GM21447 (cell line): ENCODE measurements at regions not wholly inside any gene's neighbourhood (a gene's known extent, or its start where the extent isn't known, plus 50 kb on each side); places are given as distances from the start of the nearest gene placed in this dataset.

Experiments
- ATAC-seq: cut with Tn5 transposase; IDR thresholded peaks from one replicate; pipeline ENCODE4 v1.9.1; 2021; ENCODE audit not compliant: unreplicated experiment

DNA sequence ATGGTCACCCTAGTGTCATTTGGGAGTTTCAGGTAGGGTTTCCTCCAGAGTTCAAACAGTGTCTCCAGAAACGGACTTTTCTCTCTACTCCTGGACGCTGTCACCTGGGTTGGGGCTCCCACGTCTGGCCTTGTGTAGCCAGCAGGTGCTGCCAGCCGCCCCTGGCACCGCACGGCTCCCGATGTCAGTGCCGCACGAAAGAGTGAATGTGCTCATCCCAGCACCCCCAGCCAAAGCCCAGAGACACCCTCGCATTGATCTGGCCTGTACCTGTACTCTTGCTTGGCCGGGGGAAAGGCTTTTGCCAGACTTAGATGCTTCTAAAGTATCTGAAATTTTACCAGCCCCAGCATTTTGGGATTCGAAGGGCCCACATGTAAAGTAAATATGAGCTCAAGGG lies 351.9 kb downstream of the C16orf95 start:
- no peak for ATAC-seq

DNA sequence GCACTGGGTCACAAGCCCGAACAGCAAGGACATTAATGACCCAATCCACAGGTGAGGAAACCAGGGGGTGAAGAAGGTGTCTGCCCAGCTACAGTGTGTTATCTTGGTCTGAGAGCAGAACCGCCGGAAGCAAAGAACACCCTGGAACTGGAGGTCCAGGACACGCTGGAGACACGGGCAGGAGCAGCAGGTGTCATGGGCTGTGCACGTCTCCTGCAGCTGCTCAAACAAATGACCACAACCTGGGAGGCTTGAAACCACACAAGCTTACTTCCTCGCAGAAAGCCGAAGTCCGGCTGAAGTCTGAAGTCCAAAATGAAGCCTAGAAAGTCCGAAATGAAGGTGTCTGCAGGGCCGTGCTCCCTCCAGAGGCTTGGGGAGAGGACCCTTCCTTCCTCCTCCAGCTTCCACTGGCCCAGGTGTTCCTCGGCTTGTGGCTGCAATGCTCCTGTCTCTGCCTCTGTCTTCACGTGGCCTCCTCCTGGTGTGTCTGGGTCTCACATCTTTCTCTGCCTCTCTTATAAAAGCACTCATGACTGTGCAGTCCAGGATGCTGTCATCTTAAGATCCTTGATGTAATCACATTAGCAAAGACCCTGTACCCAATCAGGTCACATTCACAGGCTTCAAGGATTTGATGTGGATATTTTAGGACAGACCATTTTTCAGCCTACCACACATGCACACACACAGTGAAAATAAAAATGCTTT lies 351.2 kb downstream of the C16orf95 start:
- ATAC-seq: no peak

DNA sequence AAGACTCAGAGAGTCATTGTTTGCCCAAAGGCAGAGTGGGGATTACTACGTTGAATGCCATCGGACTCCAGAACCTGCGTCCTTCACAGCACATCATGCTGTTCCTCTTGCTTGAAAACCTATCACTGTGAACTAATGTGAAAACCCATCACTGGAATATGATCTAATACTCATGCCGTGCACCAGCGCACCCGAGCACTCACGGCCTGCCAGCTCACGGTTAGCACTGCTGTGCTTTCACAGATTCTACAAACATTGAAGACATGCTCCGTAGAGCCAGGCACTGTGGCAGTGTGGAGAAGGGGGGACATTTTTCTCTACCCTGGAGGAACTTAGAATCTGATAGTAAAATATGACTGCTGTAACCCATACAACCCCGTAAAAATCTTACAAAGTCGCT lies 350.4 kb downstream of the C16orf95 start:
- no peak for ATAC-seq

DNA sequence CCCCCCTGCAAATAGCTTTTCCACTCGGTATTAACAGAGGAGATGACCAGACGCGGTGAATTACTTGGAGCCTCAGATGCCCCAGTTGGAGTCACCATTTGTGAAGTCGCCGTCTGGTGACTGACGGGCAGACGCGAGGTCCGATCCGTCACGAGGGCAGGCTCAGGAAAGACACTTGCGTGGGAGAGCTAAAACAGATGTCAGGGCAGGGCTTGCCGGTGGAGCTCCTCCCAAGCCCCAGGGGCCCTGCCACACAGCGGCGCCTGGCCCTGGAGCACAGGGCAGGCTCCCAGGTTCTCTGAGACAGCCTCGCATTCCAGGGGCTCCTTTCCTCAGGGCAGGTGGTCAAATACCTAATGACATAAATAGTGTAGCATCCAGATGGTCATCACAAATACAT lies 348.3 kb downstream of the C16orf95 start:
- no peak for ATAC-seq

DNA sequence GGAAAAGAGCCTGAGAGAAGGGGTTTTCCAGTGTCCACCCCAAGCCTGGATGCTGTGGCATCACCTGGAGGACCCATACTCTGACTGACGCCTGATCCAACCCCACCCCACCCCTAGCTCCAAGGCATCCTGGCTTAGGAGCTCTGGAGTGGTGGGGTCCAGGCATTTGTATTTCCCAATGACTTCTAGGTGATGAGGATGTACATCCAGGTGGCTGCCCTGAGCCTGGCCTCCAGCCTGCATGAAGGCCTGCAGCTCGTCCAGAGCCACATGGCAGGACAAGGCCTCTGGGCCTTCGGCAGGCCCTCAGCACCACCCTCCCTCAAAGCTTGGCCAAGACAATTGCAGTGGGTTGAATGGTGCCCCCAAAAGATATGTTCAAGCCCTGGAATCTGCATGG lies 347.5 kb downstream of the C16orf95 start:
- no peak for ATAC-seq

DNA sequence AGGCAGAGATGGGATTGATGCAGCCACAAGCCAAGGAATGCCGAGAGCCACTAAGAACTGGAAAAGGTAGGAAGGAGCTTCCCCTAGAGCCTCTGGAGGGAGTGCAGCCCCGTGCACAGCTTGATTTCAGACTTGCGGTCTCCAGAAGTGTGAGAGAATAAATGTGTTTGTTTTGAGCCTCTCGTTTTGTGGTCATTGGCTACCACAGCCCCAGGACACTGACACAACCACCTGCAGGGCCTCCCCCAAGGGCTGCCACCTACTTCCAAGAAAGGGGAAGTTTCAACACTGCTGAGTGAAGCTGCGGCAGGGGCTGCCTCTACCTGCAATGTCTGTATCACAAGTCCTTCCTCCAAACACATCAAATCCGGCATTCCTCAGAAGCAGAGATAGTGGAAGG lies 346.9 kb downstream of the C16orf95 start:
- no peak for ATAC-seq

DNA sequence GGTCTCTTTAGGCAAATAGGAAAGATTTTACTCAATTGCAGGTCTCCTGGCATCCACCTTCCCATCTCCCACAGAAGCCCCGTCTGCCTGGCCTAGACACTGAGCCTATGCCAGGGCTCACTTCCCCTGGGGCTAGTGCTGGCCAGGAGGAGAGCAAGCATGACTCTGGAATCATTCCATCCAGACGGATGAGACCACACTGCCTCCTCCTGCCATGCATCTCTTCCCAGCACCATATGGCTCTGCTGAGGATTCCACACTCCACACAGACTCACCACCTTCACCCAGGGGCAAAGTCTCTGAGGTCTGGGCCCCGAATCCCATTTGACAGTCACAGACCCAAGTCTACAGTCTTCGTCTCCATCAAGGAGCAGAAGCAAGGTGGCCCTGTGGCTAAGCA lies 346.5 kb downstream of the C16orf95 start:
- no peak for ATAC-seq

DNA sequence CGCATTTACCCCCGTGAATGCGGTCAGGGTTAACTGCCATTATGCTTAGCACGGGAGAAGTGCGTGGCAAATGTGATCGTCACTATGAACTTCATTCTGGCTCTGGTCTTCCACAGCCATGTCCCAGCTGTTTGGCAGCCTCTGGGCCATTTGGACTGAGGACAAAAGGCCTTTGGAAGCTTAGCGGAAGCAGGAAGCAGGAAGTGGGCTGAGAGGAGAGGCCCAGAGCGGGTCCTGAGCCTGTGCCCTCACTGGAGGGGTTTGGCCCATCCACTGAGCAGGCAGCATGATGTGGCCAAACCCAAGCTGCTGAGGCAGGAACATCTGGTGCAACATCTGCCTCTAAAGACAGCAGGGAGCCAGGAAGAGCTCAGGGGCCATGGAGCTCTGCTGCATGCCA lies 345.9 kb downstream of the C16orf95 start:
- no peak for ATAC-seq

DNA sequence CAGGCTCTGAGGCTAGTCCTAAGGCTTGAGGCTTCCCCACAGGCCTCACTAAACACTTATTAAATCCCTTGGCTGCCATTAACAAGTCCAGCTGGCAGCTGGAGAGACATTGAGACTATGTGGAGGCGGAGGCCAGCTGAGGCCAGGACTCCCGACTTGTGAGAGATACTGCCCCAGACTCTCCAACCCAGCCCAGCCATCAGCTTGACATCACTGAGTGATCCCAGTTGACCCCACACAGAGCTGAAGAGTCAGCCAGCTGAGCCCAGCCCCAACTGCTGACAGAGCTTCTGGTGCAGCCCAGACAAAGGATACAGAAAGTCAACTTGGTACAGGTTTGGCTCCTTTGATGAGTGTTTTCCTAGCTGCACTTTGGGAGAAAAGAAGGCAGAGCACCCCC lies 343.1 kb downstream of the C16orf95 start:
- ATAC-seq: no peak

DNA sequence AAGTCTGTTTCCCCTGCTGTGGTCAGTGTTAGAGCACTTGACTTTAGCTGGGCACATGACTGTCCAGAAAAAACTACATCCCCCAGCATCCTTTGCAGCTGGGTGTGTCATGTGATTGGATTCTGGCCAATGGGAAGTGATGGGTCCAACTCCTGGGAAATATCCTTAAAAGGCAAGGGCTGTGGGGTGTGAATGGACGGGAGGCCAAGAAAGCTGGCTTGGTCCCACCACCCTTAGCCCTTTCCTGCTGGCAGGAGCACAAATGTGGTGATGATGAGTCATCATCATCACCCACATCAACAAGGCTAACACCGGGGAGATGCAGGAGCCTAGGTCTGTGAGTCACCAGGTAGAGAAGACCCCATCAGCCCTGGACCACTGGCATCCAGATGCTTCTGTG lies 341.7 kb downstream of the C16orf95 start:
- ATAC-seq: no peak

DNA sequence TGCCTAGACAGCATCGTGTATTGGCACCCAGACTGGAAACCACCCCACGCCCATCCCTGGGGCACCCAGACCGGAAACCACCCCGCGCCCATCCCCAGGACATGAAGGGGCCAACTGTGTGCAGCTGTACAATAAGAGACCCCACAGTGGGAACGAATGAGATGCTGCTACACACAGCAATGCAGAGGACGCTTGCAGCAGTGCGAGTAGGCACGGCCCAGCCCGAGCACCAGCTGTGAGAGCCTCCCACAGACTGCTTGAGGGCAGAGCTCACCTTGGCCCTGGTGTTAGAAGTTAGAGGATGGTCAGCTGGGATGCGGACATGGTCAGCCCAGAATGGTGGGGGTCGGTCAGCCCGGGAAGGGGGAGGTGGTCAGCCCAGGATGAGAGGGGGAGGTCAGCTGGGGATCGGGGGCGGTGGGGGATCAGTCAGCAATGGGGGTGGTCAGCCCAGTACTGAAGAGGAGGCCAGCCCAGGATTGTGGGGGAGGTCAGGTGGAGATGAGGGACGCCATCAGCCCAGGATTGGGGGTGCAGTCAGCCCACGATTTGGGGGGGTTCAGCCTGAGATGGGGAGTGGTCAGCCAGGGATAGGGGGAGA lies 340.0 kb downstream of the C16orf95 start:
- no peak for ATAC-seq

DNA sequence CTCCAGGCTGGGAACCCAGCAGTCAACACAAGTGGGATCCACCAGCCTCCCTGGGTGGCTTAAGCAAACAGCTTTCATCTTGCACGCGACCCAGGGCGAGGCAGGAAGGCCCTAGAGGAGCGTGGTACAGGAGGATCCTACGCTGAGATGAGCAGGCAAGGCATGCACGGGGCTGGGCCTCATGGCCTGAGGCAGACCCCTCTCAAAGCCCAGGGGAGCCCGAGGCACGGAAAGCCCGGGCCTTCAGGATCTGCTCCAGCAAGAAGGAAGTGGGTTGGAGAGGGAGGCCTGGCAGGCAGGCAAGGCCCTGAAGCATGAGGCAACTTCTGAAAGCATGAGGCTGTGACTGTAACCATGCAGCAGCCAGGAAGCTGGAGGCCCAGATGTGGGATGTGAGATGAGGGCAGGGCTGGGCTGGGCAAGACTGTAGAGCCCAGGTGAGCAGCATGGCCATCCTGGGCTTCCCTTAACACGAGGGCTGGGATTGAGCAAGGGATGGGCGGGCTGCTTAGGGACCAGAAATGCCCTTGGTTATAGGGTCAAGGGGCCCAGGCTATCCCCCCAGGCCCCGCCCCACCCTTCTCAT lies 338.7 kb downstream of the C16orf95 start:
- ATAC-seq: no peak

DNA sequence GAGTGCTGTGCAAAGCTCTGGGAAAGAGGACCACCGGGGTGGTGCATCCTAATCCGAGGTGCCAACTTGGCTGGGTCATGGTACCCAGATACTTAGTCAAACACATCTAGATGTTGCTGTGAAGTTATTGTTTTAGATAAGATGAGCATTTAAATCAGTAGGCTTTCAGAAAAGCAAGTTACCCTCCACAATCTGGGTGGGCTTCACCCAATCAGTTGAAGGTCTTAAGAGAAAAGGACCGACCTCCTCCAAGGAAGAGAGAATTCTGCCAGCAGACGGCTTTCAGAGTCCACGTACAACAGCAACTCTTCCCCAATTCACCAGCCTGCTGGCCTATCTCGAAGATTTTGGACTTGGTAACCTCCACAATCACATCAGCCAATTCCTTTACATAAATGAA lies 338.1 kb downstream of the C16orf95 start:
- ATAC-seq: no peak

DNA sequence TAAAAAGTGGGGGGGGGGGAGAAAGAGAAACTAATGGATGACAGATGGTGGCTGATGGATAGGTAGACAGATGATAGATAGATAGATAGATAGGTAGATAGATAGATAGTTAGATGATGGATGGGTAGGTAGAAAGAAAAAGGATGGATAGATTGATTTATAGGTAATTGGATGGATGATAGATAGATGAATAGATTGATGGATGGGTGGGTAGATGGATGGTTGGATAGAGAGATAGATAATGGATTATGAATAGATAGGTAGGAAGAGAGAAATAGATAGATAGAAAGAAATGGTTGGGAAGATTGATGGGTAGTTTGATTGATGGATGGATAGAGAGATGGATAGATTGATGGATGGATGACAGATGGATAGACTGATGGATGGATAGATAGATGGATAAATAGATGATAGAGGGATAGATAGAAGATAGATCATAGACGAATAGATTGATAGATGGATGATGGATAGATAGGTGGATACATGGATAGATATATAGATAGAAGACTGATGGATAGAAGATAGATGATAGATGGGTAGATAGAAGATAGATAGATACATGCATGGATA lies 337.1 kb downstream of the C16orf95 start:
- ATAC-seq: no peak

DNA sequence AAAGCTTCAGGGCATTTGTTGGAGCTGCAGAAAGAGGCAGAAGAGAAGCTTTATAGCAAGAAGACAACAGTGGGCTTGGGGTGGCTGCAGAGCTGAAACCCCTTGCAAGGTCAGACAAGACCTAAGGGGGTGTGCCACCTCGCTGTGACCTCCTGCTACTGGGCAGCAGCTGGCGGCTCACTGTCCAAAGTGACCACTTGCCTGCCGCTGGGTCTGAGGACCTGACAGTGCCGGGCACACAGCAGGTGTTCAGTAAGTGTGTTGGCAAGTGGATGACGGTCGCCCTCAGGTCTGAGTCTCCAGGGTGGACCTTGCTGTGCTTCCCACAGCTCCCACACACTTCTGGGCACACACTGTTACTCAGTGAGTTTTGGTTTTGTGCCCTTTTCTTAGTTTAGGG lies 336.5 kb downstream of the C16orf95 start:
- ATAC-seq: no peak

DNA sequence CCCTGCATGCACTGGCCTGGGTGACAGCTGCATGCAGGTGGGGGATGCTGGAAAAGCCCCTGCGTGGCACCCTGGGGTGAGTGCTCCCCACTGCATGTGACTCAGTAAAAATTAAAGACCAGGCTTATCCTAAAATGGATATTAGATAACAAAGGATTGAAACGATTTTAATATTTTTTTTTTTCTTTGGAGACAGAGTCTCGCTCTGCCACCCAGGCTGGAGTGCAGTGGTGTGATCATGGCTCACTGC lies 334.9 kb downstream of the C16orf95 start:
- ATAC-seq: no peak

DNA sequence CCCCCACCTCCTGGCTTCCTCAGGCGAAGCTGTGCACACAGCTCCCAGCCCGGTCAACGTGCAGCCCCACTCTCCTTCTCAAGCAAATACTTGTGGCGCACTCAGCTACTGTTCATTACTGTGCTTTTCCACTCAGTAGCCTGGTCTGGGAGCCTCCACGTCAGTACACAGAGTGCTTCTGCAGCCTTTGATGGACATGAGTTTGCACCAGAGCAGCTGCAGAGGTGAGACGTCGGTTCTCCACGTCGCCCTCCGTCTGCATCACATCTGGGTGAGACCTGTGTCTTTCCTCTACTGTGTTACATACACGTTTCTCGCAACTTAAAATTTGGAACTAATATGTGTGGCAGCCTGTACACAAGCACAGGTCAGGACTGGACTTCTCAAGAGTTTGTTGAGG lies 334.3 kb downstream of the C16orf95 start:
- ATAC-seq: no peak

DNA sequence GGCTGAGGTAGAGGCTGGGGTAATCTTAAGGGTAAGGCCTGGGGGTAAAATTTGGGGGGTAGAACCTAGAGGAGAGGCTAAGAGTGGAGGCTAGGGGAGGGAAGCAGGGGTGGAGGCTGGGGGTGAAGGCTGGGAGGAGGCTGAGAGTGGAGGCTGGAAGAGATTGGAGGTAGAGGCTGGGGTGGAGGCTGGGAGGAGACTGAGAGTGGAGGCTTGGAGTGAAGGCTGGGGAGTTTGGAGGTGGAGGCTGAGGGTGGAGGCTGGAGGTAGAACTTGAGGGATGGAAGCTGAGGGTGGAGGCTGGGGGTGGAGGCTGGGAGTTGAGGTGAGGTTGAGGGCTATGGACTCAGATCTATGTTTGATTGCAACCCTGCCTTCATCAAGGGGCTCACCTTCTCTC lies 333.6 kb downstream of the C16orf95 start:
- no peak for ATAC-seq

DNA sequence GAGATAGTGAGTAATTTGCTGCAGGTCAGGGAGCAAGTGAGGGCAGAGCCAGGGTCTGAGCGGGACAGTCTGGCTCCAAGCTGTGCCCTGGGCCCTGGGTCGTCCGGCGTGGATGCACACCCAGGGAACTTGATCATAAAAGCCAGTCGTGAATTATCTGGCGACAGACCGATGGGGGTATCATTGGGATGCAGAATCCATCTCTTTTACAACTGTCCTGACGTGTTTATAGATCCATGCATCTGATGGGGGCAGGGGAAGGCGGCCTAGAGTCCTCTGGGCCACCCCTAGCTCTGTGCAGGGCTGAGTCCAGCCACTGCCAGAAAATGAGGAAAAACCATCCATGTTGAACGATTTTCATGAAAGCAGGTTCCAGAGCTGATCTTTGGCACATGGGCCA lies 332.8 kb downstream of the C16orf95 start:
- ATAC-seq: no peak

DNA sequence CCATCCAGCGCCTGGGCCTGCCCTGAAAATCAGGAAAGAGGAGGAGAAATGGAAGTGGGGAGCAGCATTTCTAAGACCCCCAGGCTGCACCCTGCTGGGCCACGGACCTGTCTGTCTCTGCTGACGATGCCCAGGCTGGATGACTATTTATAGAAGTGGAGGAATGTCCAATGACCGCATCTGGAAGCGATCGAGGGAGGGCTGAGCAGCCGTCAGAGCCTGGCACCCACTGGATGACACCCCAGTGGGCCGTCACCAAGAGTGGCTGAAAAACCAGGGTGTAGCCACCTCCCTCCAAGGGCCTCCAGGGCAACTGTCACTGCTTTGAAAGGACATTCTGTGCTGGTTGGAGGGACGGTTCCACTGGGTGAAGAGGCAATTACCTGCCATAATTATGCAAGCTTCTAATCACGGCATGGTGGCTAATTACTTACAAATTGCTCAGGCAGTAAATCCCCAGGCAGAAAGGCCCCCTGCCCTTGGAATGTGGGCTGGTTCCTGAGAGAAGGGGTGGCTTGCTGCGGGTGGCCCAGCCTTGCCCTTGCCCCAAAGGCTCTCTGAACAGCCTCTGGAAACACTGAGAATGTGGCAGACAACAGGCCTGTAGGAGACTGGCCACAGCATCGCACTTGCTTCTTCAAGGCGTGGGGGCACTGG lies 332.1 kb downstream of the C16orf95 start:
- no peak for ATAC-seq

DNA sequence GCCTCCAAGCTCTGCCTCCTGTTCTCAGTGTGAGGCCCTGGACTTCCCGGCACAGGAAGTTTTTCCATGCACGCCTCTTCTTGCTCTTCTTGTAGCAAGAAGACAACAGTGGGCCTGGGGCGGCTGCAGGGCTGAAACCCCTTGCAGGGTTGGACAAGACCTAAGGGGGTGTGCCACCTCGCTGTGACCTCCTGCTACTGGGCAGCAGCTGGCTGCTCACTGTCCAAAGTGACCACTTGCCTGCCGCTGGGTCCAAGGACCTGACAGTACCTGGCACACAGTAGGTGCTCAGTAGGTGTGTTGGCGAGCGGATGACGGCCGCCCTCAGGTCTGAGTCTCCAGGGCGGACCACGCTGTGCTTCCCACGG lies 331.6 kb downstream of the C16orf95 start:
- ATAC-seq: no peak

DNA sequence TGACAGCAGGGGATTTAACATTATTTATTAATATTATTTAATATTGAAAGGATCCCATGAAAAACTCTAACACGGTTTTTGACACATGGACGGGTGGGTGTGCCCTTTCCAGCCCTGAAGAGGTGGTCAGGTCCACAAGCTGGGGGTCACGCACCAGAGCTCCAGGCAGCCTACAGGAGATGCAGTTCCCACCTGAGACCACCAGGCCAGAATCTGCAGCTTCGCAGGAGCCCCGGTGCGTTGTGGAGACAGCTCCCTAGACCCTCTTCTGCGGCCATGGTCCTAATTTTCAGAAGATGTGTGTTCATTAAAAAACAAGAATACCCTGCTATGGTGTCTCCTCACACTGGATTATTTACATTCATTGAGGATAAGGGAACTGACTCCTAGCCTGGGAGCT lies 331.1 kb downstream of the C16orf95 start:
- no peak for ATAC-seq
